ENCODE measurements at regions not wholly inside any gene's neighbourhood (a gene's known extent, or its start where the extent isn't known, plus 50 kb on each side); places are given as distances from the start of the nearest gene placed in this dataset.

- TF ChIP-seq FOXM1 (IDR thresholded peaks at IDR 0.05; ENCODE audit: borderline replicate concordance), result no peak
- TF ChIP-seq CTBP1 (IDR thresholded peaks at IDR 0.05; ENCODE audit: borderline replicate concordance), result no peak
- no peak for TF ChIP-seq SUZ12 (IDR thresholded peaks at IDR 0.05)
- TF ChIP-seq FOXA1 (IDR thresholded peaks at IDR 0.05), result no peak
- TF ChIP-seq HDGF (IDR thresholded peaks at IDR 0.05; ENCODE audit: borderline replicate concordance), result no peak
- TF ChIP-seq ZNF384 (IDR thresholded peaks at IDR 0.05), result no peak
- TF ChIP-seq BHLHE40 (IDR thresholded peaks at IDR 0.05; ENCODE audit: borderline replicate concordance), result no peak
- TF ChIP-seq, protein P1, sequence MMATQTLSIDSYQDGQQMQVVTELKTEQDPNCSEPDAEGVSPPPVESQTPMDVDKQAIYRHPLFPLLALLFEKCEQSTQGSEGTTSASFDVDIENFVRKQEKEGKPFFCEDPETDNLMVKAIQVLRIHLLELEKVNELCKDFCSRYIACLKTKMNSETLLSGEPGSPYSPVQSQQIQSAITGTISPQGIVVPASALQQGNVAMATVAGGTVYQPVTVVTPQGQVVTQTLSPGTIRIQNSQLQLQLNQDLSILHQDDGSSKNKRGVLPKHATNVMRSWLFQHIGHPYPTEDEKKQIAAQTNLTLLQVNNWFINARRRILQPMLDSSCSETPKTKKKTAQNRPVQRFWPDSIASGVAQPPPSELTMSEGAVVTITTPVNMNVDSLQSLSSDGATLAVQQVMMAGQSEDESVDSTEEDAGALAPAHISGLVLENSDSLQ (IDR thresholded peaks at IDR 0.05), result no peak
- no peak for TF ChIP-seq SP1 (IDR thresholded peaks at IDR 0.05)
- no peak for TF ChIP-seq FOXK2 (IDR thresholded peaks at IDR 0.05)
These were observed 127.0 kb downstream of the MCHR2 start for GRCh38 chr6:99867026-99867425.

All from HEK293T (cell line).